ENCODE measurements at regions not wholly inside any gene's neighbourhood (a gene's known extent, or its start where the extent isn't known, plus 50 kb on each side); places are given as distances from the start of the nearest gene placed in this dataset.

DNA sequence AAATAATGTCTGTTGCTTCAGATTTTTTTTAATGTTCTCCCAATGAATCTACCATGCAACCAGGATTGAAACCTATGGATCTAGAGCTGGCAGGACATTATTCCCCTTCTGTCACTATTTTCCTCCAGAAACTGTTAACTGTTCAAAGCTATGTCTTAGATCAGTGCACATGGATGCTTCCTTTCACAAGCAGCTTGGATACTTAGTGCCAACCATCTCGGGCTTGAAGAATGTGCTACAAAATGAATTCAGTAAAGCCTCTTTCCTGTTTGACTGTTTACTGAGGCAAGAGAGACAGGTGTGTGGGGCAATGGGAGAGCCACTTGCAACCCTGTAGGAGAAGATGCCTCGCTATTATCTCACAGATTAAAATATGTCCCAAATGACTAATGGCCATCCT, 774.8 kb downstream of the KCTD16 start:
- Mint-ChIP-seq H3K36me3 (ENCODE audit: low read depth) (no peaks in the 10 kb centered on the region), H3K4me1 (no peaks in the 10 kb centered on the region), H3K4me3 (no peak overlapping the region), H3K27ac (no peak overlapping the region), H3K9me3 (peaks cover 4% of the 10 kb centered on the region), H3K27me3 (no peaks in the 10 kb centered on the region)
- ATAC-seq (replicated peaks): no peak

DNA sequence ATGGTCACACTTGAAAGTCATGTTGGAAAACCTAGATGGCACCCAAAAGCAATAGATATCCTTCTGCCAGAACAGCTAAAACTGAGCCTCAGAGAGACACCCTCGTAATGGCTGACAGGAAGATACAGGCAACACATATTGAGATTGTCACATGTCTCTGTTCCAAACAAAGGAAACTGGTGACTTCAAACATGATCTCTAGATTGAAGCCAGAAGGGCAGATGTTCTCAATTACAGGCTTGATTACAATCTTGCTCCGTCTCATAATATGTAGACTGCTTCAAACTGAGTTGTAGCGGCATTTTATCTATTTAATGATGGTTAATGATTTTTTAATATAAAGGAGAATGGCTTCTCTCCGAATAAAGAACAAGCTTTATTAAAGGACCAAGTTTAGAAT, 774.3 kb downstream of the KCTD16 start:
- Mint-ChIP-seq H3K4me1 (no peaks in the 10 kb centered on the region), H3K36me3 (ENCODE audit: low read depth) (no peaks in the 10 kb centered on the region), H3K9me3 (peaks cover 4% of the 10 kb centered on the region), H3K4me3 (no peak overlapping the region), H3K27ac (no peak overlapping the region), H3K27me3 (no peaks in the 10 kb centered on the region)
- no peak for ATAC-seq (replicated peaks)

DNA sequence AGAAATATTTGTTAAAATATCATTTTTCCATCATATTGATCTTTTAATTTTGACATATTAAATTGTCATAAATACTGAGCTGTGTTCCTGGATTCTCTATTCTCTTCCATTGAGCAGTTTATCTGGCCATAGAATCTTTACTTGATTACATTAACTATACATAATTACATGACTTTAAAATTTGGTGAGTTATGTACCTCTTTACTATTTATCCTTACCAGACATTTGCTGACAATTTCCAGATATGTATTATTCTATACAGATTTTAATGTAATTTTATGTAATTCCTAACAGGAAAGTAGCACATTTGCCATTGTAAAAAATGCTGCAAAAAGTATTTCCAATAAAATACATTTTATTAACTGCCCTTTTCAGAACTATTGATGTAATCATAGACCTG, 770.3 kb downstream of the KCTD16 start:
- Mint-ChIP-seq H3K9me3 (peaks cover 10% of the 10 kb centered on the region), H3K36me3 (ENCODE audit: low read depth) (no peaks in the 10 kb centered on the region), H3K4me1 (no peaks in the 10 kb centered on the region), H3K4me3 (no peak overlapping the region), H3K27ac (no peak overlapping the region), H3K27me3 (no peaks in the 10 kb centered on the region)
- ATAC-seq (replicated peaks): no peak

DNA sequence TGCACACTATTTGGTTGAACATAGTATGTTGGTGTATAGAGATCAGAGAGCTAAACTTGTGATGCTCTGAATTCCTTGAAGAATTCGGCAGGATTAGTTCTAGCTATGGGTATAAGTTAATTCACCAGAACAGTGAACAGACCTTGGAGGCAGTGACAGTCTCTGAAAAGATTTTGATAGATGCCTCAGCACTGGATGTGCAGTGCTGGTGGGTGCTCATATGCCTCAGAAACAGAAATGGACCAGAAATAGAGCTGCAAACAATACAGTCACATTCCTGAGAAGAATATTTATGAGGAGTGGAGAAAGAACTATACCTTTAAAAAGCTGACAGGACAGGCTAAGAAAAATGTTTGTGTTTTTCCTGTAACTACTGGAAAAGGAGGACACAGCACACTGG, 747.7 kb downstream of the KCTD16 start:
- H3K4me1 Mint-ChIP-seq: no peaks in the 10 kb centered on the region
- H3K9me3 Mint-ChIP-seq: peaks cover 12% of the 10 kb centered on the region
- H3K4me3 Mint-ChIP-seq: no peak overlapping the region
- H3K27ac Mint-ChIP-seq: no peak overlapping the region
- no peaks in the 10 kb centered on the region for H3K27me3 Mint-ChIP-seq
- H3K36me3 Mint-ChIP-seq (ENCODE audit: low read depth): no peaks in the 10 kb centered on the region
- ATAC-seq (replicated peaks): no peak

DNA sequence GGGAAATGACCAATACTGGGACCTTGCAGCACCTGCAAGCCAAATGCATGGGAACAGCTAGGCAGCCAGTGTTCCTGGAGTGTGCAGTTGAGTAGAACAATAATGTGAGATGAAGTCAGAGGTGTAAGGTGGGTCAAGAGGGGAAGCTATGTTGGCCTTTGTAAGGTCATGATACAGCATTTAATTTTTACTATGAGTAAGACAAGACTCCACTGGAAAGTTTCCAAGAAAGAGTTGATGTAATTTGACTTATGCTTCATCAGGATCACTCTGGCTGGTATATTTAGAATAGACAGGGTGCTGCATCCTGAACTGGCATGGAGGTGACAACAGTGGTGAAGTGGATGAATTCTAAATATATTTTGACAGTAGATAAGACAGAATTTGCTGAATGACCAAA, 744.8 kb downstream of the KCTD16 start:
- Mint-ChIP-seq H3K9me3 (peaks cover 18% of the 10 kb centered on the region), H3K4me3 (no peak overlapping the region), H3K36me3 (ENCODE audit: low read depth) (no peaks in the 10 kb centered on the region), H3K27me3 (no peaks in the 10 kb centered on the region), H3K27ac (no peak overlapping the region), H3K4me1 (no peaks in the 10 kb centered on the region)
- ATAC-seq (replicated peaks): no peak

DNA sequence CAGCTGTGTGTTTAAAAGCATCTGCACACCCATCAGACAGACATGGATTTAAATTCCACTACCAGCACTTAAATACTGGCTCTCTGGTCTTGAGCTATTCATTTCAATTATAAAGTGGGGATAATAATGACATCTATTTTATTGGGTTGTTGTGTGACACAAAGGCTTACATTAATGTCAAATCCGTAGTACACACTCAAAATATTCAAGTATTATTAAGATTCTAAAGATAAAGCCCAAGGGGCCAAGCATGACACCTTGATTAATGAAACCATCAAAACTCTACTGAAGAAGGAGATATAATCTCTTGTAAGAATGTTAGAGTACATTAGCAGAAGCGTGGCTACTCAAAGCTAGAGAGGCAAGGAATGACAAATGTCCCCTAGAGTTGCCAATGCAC, 743.0 kb downstream of the KCTD16 start:
- Mint-ChIP-seq H3K27ac (no peak overlapping the region), H3K36me3 (ENCODE audit: low read depth) (no peaks in the 10 kb centered on the region), H3K4me3 (no peak overlapping the region), H3K4me1 (no peaks in the 10 kb centered on the region), H3K27me3 (no peaks in the 10 kb centered on the region), H3K9me3 (peaks cover 25% of the 10 kb centered on the region)
- no peak for ATAC-seq (replicated peaks)

DNA sequence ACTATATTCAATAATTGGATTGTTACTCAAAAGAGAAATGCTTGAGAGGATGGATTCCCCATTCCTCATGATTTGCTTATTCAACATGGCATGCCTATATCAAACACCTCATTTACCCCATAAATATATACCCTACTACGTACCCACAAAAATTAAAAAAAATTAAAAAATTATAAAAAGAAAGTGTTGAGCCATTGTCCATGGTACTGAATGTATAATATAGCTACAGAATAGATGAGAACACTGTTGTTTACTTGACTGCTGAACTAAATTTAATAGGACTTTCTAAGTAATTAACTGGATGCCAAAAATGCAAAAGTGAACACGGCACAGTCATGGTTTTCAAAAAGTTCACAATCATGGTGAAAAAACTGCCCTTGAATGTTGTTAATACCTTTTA, 725.8 kb downstream of the KCTD16 start:
- no peak overlapping the region for H3K4me3 Mint-ChIP-seq
- no peak overlapping the region for H3K27ac Mint-ChIP-seq
- H3K27me3 Mint-ChIP-seq: no peaks in the 10 kb centered on the region
- H3K36me3 Mint-ChIP-seq (ENCODE audit: low read depth): no peaks in the 10 kb centered on the region
- no peak for ATAC-seq (replicated peaks)
- no peaks in the 10 kb centered on the region for H3K4me1 Mint-ChIP-seq
- H3K9me3 Mint-ChIP-seq: peaks cover 14% of the 10 kb centered on the region

DNA sequence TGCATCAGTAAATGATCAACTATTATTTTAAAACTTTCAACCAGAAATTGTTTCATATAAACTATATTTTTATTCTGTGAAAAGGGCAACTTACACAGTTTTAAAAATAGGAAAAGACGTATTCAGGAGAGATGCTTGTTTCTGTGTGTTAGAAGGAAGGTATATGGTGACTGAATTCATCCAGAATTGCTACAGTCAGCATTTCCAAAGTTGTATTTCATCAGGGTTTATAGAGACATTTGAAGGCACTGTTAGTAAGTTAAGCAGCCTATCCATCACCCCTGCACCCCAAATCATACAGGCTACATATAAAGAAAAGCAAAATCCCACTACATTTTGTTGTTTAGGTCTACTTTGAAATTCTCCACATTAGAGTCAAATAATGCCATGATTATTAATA, 716.0 kb downstream of the KCTD16 start:
- Mint-ChIP-seq H3K4me3 (no peak overlapping the region), H3K4me1 (no peaks in the 10 kb centered on the region), H3K27ac (no peak overlapping the region), H3K27me3 (no peaks in the 10 kb centered on the region), H3K9me3 (peaks cover 7% of the 10 kb centered on the region), H3K36me3 (ENCODE audit: low read depth) (no peaks in the 10 kb centered on the region)
- no peak for ATAC-seq (replicated peaks)

DNA sequence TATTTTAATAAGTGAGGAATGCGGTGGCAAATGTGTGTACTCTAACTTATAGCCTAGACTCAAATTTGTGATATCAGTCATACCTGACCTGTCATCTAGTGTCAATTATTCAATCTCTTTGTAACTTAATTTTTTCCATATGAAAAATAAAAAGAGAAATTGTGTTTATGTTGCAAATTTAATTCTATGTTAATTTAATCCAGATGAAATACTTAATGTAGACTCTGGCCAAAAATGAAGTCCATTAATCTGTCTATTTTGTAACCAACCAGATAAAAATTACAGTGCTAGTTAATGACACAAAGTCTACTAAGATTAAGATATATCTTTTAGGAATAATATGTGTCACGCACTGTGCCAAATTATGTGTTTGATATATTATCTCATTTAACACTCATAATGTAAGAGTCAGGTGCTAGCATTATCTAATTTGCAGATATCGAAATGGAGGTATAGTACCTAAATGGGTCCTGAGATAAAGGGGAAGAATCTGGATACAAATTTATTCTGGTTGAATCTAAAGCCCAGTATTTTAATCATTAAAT, 712.1 kb downstream of the KCTD16 start:
- ATAC-seq (replicated peaks): no peak
- no peaks in the 10 kb centered on the region for H3K4me1 Mint-ChIP-seq
- H3K27ac Mint-ChIP-seq: no peak overlapping the region
- peaks cover 7% of the 10 kb centered on the region for H3K9me3 Mint-ChIP-seq
- H3K4me3 Mint-ChIP-seq: no peak overlapping the region
- no peaks in the 10 kb centered on the region for H3K36me3 Mint-ChIP-seq (ENCODE audit: low read depth)
- H3K27me3 Mint-ChIP-seq: no peaks in the 10 kb centered on the region

DNA sequence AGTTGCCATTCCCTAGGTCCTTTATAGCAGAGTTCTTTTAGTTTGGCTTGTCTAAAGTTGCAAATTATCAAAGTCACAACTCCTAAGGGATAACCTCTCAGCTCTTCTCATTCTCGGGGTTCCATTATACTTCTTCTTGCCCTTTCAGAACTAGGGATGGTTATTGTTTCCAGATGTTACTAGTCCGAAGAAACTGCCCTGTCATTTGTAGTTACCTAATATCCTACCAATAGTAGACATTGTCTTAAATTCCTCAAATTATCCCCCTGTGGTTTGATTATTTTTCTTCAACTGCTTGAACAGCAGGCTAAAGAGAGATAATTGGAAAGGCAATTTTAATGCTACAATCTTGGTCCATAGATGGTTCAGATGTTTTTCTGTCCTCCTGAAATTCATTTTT, 709.8 kb downstream of the KCTD16 start:
- Mint-ChIP-seq H3K4me1 (no peaks in the 10 kb centered on the region), H3K36me3 (ENCODE audit: low read depth) (no peaks in the 10 kb centered on the region), H3K27me3 (no peaks in the 10 kb centered on the region), H3K4me3 (no peak overlapping the region), H3K9me3 (peaks cover 11% of the 10 kb centered on the region), H3K27ac (no peak overlapping the region)
- no peak for ATAC-seq (replicated peaks)

DNA sequence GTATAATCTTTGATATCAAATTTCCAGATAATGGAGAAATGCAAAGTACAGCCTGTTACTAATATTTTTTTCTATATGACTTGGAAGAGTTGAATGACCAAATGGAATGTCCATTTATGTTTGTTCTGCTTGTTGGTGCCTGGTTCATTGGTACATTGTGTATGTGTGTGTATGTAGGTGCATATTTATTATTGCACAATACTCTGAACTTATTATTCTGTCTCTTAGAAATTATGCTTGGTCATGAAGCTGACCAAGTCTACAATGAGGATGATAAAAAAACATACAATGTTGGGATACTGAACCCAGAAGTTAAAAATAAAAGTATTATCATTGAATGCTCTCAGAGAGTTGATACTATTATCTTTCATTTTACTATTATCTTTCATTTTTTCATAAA, 706.3 kb downstream of the KCTD16 start:
- H3K27ac Mint-ChIP-seq: no peak overlapping the region
- H3K9me3 Mint-ChIP-seq: peaks cover 25% of the 10 kb centered on the region
- ATAC-seq (replicated peaks): no peak
- H3K4me3 Mint-ChIP-seq: no peak overlapping the region
- H3K4me1 Mint-ChIP-seq: no peaks in the 10 kb centered on the region
- no peaks in the 10 kb centered on the region for H3K36me3 Mint-ChIP-seq (ENCODE audit: low read depth)
- no peaks in the 10 kb centered on the region for H3K27me3 Mint-ChIP-seq

DNA sequence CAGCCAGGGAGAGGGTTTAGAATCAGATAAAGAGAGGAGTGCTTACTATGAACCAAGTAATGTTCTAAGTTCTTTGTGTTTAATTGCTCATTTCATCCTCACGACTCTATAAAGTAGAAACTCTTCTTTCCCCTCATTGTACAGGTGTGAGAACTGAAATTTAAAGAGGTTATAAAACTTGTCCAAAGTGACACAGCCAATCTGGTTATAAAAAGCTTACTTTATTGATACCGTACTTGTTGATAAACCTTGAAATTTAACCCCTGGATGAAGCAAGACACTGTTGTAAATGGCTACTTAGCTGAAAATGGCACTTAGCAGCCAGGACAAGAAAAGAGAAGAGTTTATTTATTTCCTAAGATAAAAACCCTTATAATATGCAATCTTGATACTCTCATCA, 702.4 kb downstream of the KCTD16 start:
- no peak overlapping the region for H3K4me3 Mint-ChIP-seq
- H3K9me3 Mint-ChIP-seq: peaks cover 26% of the 10 kb centered on the region
- H3K4me1 Mint-ChIP-seq: no peaks in the 10 kb centered on the region
- no peak for ATAC-seq (replicated peaks)
- H3K27ac Mint-ChIP-seq: no peak overlapping the region
- H3K36me3 Mint-ChIP-seq (ENCODE audit: low read depth): no peaks in the 10 kb centered on the region
- H3K27me3 Mint-ChIP-seq: no peaks in the 10 kb centered on the region

DNA sequence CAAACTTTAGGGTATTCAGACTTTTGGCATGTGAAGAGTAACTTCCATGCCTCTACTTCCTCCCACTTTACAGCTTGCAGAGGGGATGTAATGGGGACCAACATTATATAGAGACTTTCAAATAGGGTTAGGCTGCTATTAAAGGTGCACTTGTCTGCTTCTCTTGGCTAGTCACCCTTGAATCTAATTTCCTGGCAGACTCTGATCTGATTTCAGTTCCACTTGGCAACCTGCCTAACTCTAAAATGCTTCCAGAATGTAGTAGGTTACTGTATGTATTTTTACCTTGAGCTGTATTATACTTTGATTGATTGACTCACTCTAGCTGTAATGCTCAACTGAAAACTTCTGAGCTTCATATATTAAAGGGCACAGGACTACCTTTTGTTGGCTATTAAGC, 693.4 kb downstream of the KCTD16 start:
- H3K27ac Mint-ChIP-seq: no peak overlapping the region
- H3K36me3 Mint-ChIP-seq (ENCODE audit: low read depth): no peaks in the 10 kb centered on the region
- peaks cover 24% of the 10 kb centered on the region for H3K9me3 Mint-ChIP-seq
- H3K4me3 Mint-ChIP-seq: no peak overlapping the region
- ATAC-seq (replicated peaks): no peak
- H3K4me1 Mint-ChIP-seq: no peaks in the 10 kb centered on the region
- no peaks in the 10 kb centered on the region for H3K27me3 Mint-ChIP-seq

DNA sequence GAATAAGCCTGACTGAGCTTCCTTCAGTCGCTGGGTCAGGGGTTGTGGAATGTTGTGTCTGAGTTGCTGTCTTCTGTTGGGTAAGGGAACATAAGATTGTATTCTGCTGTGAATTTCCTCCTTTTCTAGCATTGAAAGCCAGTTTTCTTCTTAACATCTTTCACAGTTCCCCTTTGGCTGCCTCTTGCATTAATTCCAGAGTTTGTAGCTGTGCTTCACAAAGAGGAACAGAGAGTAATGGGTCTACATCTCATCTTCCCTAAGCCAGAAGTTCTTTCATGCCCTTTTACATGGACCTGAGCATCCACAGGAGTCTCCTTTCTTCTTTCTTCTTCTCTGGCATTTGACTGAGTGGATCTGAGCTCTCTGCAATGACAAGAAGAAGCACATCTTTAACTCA, 686.8 kb downstream of the KCTD16 start:
- H3K36me3 Mint-ChIP-seq (ENCODE audit: low read depth): no peaks in the 10 kb centered on the region
- peaks cover 14% of the 10 kb centered on the region for H3K9me3 Mint-ChIP-seq
- H3K4me1 Mint-ChIP-seq: no peaks in the 10 kb centered on the region
- H3K27ac Mint-ChIP-seq: no peak overlapping the region
- ATAC-seq (replicated peaks): no peak
- H3K27me3 Mint-ChIP-seq: no peaks in the 10 kb centered on the region
- no peak overlapping the region for H3K4me3 Mint-ChIP-seq

DNA sequence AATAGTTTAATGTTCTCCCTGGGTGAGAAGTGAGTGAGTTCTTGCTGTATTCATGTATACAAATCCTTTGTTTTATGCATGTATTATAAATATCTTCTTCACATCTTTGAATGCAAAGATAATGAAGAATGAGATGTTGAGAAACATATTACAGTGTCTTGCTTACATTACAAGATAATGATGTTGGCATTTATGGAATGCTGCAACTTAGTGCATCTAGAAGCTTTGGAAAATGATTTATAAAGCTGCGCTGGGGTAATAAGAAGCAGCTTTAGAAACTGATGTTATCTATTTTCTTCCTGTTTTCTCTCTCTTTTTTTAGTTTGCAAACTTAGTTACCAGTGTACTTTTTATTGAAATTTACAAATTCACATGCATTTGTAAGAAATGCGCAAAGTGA, 673.4 kb downstream of the KCTD16 start:
- Mint-ChIP-seq H3K4me3 (no peak overlapping the region), H3K9me3 (peaks cover 13% of the 10 kb centered on the region), H3K4me1 (no peaks in the 10 kb centered on the region), H3K27ac (no peak overlapping the region), H3K27me3 (no peaks in the 10 kb centered on the region), H3K36me3 (ENCODE audit: low read depth) (no peaks in the 10 kb centered on the region)
- no peak for ATAC-seq (replicated peaks)

DNA sequence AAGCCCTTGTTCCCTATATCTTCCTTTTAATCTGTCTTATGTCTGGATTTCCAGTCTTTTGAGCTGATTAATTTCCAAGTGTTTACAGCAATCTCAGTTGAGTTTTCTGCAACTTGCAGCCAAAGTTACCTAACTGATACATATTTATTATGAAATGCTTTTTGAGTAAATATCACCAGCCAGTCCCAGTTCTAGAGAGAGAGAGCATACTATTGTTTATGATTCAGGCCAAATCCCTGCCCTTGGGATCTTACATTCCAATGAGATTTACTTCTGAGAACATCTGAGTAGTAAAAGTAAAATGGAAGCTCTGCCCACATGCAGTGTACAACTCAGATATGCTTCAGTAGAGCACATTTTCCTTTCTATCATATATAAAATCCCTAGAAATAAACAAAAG, 661.7 kb downstream of the KCTD16 start:
- Mint-ChIP-seq H3K27me3 (no peaks in the 10 kb centered on the region), H3K27ac (no peak overlapping the region), H3K36me3 (ENCODE audit: low read depth) (no peaks in the 10 kb centered on the region), H3K4me3 (no peak overlapping the region), H3K9me3 (peaks cover 19% of the 10 kb centered on the region), H3K4me1 (no peaks in the 10 kb centered on the region)
- ATAC-seq (replicated peaks): no peak

Measured in activated T-helper 17 cell treated with anti-CD3 and anti-CD28 coated beads, Interleukin-2, amount 50 U/mL, for 72 hours (primary cell).